Upper lobe of right lung (tissue), 1 donor: ENCODE measurements at regions not wholly inside any gene's neighbourhood (a gene's known extent, or its start where the extent isn't known, plus 50 kb on each side); places are given as distances from the start of the nearest gene placed in this dataset.

Source experiments
- ATAC-seq: fragments of 200-7000 bp; cut with Tn5 transposase; one replicate; pipeline ENCODE4 v1.9.1; 2020; ENCODE audit warnings: mild to moderate bottlenecking, moderate library complexity
- DNase-seq: peaks from one replicate; pipeline ENCODE4 v3.0.0-alpha.2; 2020
- H3K27ac ChIP-seq: fragments of 200-600 bp; one replicate; pipeline ENCODE4 v1.8.0; 2022
- H3K27me3 ChIP-seq: fragments of 200-600 bp; one replicate; pipeline ENCODE4 v1.8.0; 2022; ENCODE audit warnings: mild to moderate bottlenecking
- H3K36me3 ChIP-seq: fragments of 200-600 bp; one replicate; pipeline ENCODE4 v1.8.0; 2022
- H3K4me1 ChIP-seq: fragments of 200-600 bp; one replicate; pipeline ENCODE4 v1.8.0; 2022
- H3K4me3 ChIP-seq: fragments of 200-600 bp; one replicate; pipeline ENCODE4 v1.8.0; 2022; ENCODE audit warnings: mild to moderate bottlenecking
- H3K9me3 ChIP-seq: fragments of 200-600 bp; one replicate; pipeline ENCODE4 v1.8.0; 2022
- intact Hi-C: fragments of 100-400 bp; cut with DNase I; formaldehyde crosslinking; loops from one replicate; pipeline ENCODE4 v1.11.0; 2022
- TF ChIP-seq, protein P1 (sequence below): fragments of 200-600 bp; IDR thresholded peaks from one replicate; pipeline ENCODE4 v1.8.0; 2022; ENCODE audit warnings: antibody characterized with exemption
- donor health status: DM: no; HTN: yes; CAD: no; lungs with severe emphysema.

DNA sequence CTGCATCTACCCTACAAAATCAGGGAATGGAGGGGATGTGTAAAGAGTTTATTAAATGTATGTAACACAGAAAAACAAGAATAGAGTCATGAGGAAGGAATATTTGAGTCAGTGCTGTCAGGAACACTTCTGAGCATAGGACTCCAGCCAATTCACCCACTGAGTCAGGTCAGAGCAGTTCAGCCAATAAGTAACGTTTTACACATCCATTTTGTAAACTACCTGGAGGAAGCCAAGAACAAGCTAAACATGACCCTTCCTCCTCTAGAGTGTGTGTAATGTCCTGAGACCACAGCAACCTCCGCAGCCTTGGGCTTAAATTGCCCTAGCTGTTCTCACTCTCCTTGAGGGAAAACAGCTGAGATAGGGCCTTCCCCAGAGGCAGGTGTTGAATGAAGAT is 691.5 kb upstream of the LRRN3 start:
- Histone ChIP-seq H3K9me3 (no peaks in the 10 kb centered on the region), H3K27ac (no peak overlapping the region), H3K27me3 (no peaks in the 10 kb centered on the region), H3K36me3 (no peaks in the 10 kb centered on the region), H3K4me1 (no peaks in the 10 kb centered on the region), H3K4me3 (no peak overlapping the region)
- intact Hi-C loops, result no loop called here
- ATAC-seq, result no peak
- TF ChIP-seq, protein P1, sequence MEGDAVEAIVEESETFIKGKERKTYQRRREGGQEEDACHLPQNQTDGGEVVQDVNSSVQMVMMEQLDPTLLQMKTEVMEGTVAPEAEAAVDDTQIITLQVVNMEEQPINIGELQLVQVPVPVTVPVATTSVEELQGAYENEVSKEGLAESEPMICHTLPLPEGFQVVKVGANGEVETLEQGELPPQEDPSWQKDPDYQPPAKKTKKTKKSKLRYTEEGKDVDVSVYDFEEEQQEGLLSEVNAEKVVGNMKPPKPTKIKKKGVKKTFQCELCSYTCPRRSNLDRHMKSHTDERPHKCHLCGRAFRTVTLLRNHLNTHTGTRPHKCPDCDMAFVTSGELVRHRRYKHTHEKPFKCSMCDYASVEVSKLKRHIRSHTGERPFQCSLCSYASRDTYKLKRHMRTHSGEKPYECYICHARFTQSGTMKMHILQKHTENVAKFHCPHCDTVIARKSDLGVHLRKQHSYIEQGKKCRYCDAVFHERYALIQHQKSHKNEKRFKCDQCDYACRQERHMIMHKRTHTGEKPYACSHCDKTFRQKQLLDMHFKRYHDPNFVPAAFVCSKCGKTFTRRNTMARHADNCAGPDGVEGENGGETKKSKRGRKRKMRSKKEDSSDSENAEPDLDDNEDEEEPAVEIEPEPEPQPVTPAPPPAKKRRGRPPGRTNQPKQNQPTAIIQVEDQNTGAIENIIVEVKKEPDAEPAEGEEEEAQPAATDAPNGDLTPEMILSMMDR, result no peak
- DNase-seq, result no peak

DNA sequence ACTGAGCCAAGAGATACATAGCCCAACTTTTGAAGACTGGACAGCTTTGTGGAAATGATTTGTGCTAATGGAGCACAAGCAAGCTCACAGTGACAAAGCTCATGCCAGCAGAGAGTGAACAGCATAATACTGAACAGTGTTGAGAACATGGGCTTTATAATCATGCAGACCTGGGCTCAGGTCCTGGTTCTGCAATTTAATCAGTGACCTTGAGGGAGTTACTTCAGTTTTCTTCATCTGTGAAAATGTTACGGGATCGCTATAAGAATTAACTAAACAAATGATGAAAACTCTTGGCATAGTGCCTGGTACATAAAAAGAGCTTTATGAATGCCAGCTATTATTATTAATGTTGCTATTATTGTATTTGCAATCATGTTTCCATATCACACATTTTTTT is 690.5 kb upstream of the LRRN3 start:
- intact Hi-C loops, result no loop called here
- TF ChIP-seq, protein P1, result no peak
- ATAC-seq, result no peak
- no peaks in the 10 kb centered on the region for H3K9me3 ChIP-seq
- no peak overlapping the region for H3K27ac ChIP-seq
- H3K4me3 ChIP-seq, result no peak overlapping the region
- no peak for DNase-seq
- no peaks in the 10 kb centered on the region for H3K4me1 ChIP-seq
- H3K36me3 ChIP-seq, result no peaks in the 10 kb centered on the region
- no peaks in the 10 kb centered on the region for H3K27me3 ChIP-seq

DNA sequence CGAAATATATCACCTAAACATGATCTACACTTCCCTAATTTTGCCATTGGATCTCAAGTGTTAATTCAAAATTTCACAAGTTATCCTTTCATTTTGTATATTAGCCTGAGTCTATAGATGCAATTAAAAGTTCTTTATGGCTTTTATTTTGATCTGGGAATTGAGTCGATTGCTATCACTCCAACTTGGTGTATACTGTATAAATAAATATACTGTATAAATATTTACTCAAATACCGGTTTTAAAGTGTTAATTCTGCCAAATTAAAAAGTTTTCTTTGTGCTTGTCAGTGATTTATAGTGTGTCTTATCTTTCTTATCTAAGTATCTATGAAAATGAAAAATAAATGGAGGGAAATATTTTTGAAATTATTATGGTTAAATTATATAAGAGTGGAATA is 683.7 kb upstream of the LRRN3 start:
- intact Hi-C loops, result no loop called here
- no peak overlapping the region for H3K4me3 ChIP-seq
- DNase-seq (no peak), ATAC-seq (no peak)
- H3K36me3 ChIP-seq, result no peaks in the 10 kb centered on the region
- no peaks in the 10 kb centered on the region for H3K27me3 ChIP-seq
- TF ChIP-seq, protein P1, result no peak
- no peaks in the 10 kb centered on the region for H3K9me3 ChIP-seq
- no peak overlapping the region for H3K27ac ChIP-seq
- no peaks in the 10 kb centered on the region for H3K4me1 ChIP-seq

DNA sequence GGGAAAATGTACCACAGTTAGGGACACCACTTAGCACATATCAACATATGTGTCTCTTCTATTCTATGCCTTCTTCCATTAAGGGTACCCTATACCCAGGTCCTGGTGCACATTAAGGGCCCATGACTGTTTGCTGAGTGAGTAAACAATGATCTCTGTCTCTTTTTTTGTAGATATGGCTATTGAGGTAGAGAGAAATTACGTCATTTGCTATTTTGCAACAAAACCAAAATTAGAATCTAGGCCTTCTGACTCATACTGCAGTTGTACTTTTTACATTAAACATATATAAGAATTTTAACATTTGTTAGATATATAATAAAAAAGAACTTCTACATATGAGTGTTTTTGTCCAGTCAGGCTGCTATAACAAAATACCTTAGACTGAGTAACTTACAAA is 683.2 kb upstream of the LRRN3 start:
- no peaks in the 10 kb centered on the region for H3K4me1 ChIP-seq
- no peak for DNase-seq
- H3K27me3 ChIP-seq, result no peaks in the 10 kb centered on the region
- H3K4me3 ChIP-seq, result no peak overlapping the region
- H3K9me3 ChIP-seq, result no peaks in the 10 kb centered on the region
- H3K36me3 ChIP-seq, result no peaks in the 10 kb centered on the region
- intact Hi-C loops, result no loop called here
- no peak for ATAC-seq
- no peak overlapping the region for H3K27ac ChIP-seq
- TF ChIP-seq, protein P1, result no peak

DNA sequence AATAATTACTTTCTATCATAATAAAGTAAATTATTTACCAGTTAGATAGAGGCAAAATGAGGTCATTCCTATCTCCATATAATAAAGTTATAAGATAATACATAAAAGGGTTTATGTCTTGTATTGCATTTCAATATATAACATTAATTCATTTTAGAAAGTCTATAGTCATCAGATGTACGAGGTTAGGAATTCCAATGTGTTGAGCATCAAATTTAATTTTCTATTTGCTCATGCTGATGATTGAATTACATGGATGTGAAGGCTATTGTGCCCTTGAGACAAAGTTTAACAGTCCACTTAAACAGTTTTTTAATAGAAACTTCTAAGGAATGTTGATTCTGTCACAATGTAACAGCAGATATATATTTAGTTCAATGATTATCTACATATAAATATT is 678.3 kb upstream of the LRRN3 start:
- Histone ChIP-seq H3K27me3 (no peaks in the 10 kb centered on the region), H3K9me3 (no peaks in the 10 kb centered on the region), H3K36me3 (no peaks in the 10 kb centered on the region), H3K27ac (no peak overlapping the region), H3K4me3 (no peak overlapping the region), H3K4me1 (no peaks in the 10 kb centered on the region)
- DNase-seq (no peak), ATAC-seq (no peak)
- TF ChIP-seq, protein P1, result no peak
- intact Hi-C loops, result no loop called here

DNA sequence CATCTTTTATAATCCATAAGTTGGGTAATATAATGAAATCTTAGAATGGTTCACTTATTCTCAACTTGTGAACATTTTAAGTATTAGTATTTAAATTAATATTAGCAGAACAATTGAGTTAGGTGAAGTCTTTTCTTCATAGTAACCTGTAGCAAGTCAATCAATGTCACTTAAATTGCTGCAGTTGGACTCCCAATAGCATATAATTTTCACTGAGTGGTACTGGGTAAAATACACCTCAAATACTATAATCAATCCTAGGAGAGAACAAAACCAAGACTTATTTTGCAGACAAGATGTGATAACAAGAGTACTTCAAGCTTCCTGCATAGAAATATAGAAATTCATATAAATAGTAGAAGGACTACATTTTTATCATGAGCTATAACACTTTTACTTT is 677.9 kb upstream of the LRRN3 start:
- intact Hi-C loops, result no loop called here
- no peak overlapping the region for H3K4me3 ChIP-seq
- H3K27ac ChIP-seq, result no peak overlapping the region
- DNase-seq (no peak), ATAC-seq (no peak)
- no peaks in the 10 kb centered on the region for H3K4me1 ChIP-seq
- no peaks in the 10 kb centered on the region for H3K9me3 ChIP-seq
- H3K27me3 ChIP-seq, result no peaks in the 10 kb centered on the region
- TF ChIP-seq, protein P1, result no peak
- H3K36me3 ChIP-seq, result no peaks in the 10 kb centered on the region
